Epithelial cell of esophagus (primary cell): ENCODE measurements at regions not wholly inside any gene's neighbourhood (a gene's known extent, or its start where the extent isn't known, plus 50 kb on each side); places are given as distances from the start of the nearest gene placed in this dataset.
A peak's percentile ranks its signal among the peaks of the same experiment; 100 is the strongest.

ENCODE experiments used
- DNase-seq: peaks from one replicate; pipeline ENCODE4 v3.0.0; 2010; ENCODE audit warnings: low read depth
- H3K4me3 ChIP-seq: 2 replicates; pipeline ENCODE4 v1.5.1; 2011; ENCODE audit warnings: mild to moderate bottlenecking, low read length, control low read depth
- CTCF ChIP-seq: IDR thresholded peaks from 2 replicates; pipeline ENCODE4 v1.5.1; 2011; ENCODE audit warnings: low read depth, mild to moderate bottlenecking, low read length, control low read depth, inconsistent platforms; ENCODE audit not compliant: insufficient read depth; ENCODE audit errors: missing control alignments

DNA sequence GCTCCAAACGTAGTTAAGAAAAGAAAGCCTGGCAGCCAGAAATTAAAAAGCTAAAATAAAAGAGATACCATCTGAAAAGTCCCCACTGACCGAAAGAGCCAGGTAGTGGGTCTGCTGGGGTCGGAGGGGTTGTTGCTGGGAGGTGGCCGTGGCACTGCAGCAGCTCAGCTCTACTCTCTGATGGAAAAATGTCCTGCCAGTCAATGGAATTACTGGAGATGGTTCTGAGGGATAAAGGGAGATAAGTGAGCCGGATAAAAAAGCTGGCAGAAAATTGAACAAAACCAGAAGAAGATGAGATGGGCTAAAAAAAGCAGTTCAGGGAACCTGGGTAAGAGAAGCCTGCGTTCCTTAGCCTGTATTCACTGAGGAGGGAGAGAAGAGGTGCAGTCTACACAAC, 202.8 kb downstream of the SREK1 start:
- no peak overlapping the region for H3K4me3 ChIP-seq
- no peak for TF ChIP-seq CTCF
- DNase-seq: no peak

- no peak for TF ChIP-seq CTCF
- no peak overlapping the region for H3K4me3 ChIP-seq
- no peak for DNase-seq
Measured at GRCh38 chr5:66348387-66349125, 204.5 kb downstream of the SREK1 start.

GRCh38 chr5:66351813-66352212, 207.7 kb downstream of the SREK1 start:
- no peak for TF ChIP-seq CTCF
- no peak for DNase-seq
- H3K4me3 ChIP-seq: no peak overlapping the region

GRCh38 chr5:66353186-66353585, 209.1 kb downstream of the SREK1 start:
- no peak overlapping the region for H3K4me3 ChIP-seq
- DNase-seq: no peak
- no peak for TF ChIP-seq CTCF

DNA sequence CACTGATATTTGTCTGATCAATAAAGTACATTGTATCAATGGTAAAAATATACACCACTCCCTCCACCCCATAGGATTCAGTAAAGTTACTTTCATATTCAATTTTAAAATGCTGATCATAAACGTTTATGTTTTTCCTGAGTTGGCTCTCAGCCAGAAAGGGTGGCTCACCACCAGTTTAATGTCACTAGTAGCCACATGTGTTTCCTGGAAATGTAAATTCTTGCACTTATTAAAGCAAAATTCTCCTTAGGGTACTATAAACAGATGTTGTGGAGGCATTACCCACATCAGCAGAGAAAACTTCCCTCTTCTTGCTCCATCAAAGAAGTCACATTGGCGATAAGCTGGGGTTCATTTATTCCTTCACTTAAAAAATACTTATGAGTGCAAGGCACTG, 210.3 kb downstream of the SREK1 start:
- H3K4me3 ChIP-seq: no peak overlapping the region
- DNase-seq: no peak
- TF ChIP-seq CTCF: no peak

GRCh38 chr5:66356011-66356565, 212.0 kb downstream of the SREK1 start:
- TF ChIP-seq CTCF: no peak
- H3K4me3 ChIP-seq: no peak overlapping the region
- DNase-seq: peak; percentile 8

DNA sequence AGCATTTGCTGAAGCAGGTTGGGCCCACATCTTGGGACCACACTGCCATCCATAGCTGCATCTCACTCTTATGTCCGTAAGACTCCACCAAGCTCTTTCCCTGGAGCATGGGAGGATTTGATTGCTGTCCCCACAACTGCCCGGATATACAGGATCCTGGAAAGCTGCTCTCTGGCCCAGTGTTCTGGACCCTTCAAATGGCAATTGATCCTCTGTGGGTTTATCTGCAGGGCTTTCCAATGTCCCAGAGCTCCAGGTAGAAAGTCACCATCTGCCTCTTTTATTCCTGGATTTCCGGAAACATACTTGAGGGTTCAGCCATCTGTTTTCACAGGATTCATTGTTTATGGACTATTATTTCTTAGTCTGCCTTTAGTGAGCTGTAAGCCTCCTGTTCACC, 214.6 kb downstream of the SREK1 start:
- no peak for DNase-seq
- TF ChIP-seq CTCF: no peak
- H3K4me3 ChIP-seq: no peak overlapping the region
